ENCODE measurements at regions not wholly inside any gene's neighbourhood (a gene's known extent, or its start where the extent isn't known, plus 50 kb on each side); places are given as distances from the start of the nearest gene placed in this dataset.

- Histone ChIP-seq H3K4me1 (ENCODE audit: insufficient read depth, low read length) (no peaks in the 10 kb centered on the region), H3K4me3 (ENCODE audit: low read length) (no peak overlapping the region), H3K9me3 (ENCODE audit: low read depth, low read length) (peaks cover 6% of the 10 kb centered on the region), H3K27me3 (ENCODE audit: insufficient read depth, low read length) (no peaks in the 10 kb centered on the region)
These were observed 921.1 kb downstream of the DSC3 start for GRCh38 chr18:30121397-30121796.

- peaks cover 5% of the 10 kb centered on the region for H3K9me3 ChIP-seq (ENCODE audit: low read depth, low read length)
- no peaks in the 10 kb centered on the region for H3K27me3 ChIP-seq (ENCODE audit: insufficient read depth, low read length)
- H3K4me1 ChIP-seq (ENCODE audit: insufficient read depth, low read length): no peaks in the 10 kb centered on the region
- H3K4me3 ChIP-seq (ENCODE audit: low read length): no peak overlapping the region
These were observed 929.1 kb downstream of the DSC3 start for GRCh38 chr18:30113454-30113853.

GRCh38 chr18:30106356-30106755 lies 936.2 kb downstream of the DSC3 start:
- Histone ChIP-seq H3K4me1 (ENCODE audit: insufficient read depth, low read length) (no peaks in the 10 kb centered on the region), H3K9me3 (ENCODE audit: low read depth, low read length) (peaks cover 5% of the 10 kb centered on the region), H3K27me3 (ENCODE audit: insufficient read depth, low read length) (no peaks in the 10 kb centered on the region), H3K4me3 (ENCODE audit: low read length) (no peak overlapping the region)

- H3K27me3 ChIP-seq (ENCODE audit: insufficient read depth, low read length): no peaks in the 10 kb centered on the region
- H3K4me1 ChIP-seq (ENCODE audit: insufficient read depth, low read length): no peaks in the 10 kb centered on the region
- H3K4me3 ChIP-seq (ENCODE audit: low read length): no peak overlapping the region
- no peaks in the 10 kb centered on the region for H3K9me3 ChIP-seq (ENCODE audit: low read depth, low read length)
These were observed 938.7 kb downstream of the DSC3 start for GRCh38 chr18:30103881-30104280.

- no peak overlapping the region for H3K4me3 ChIP-seq (ENCODE audit: low read length)
- no peaks in the 10 kb centered on the region for H3K9me3 ChIP-seq (ENCODE audit: low read depth, low read length)
- H3K27me3 ChIP-seq (ENCODE audit: insufficient read depth, low read length): no peaks in the 10 kb centered on the region
- H3K4me1 ChIP-seq (ENCODE audit: insufficient read depth, low read length): no peaks in the 10 kb centered on the region
These were observed 945.7 kb downstream of the DSC3 start for GRCh38 chr18:30096796-30097195.

GRCh38 chr18:30094556-30094955 lies 948.0 kb downstream of the DSC3 start:
- no peaks in the 10 kb centered on the region for H3K4me1 ChIP-seq (ENCODE audit: insufficient read depth, low read length)
- no peaks in the 10 kb centered on the region for H3K27me3 ChIP-seq (ENCODE audit: insufficient read depth, low read length)
- H3K4me3 ChIP-seq (ENCODE audit: low read length): no peak overlapping the region
- no peaks in the 10 kb centered on the region for H3K9me3 ChIP-seq (ENCODE audit: low read depth, low read length)

- Histone ChIP-seq H3K4me3 (ENCODE audit: low read length) (no peak overlapping the region), H3K4me1 (ENCODE audit: insufficient read depth, low read length) (no peaks in the 10 kb centered on the region), H3K9me3 (ENCODE audit: low read depth, low read length) (no peaks in the 10 kb centered on the region), H3K27me3 (ENCODE audit: insufficient read depth, low read length) (no peaks in the 10 kb centered on the region)
These were observed 949.2 kb downstream of the DSC3 start for GRCh38 chr18:30093376-30093775.

GRCh38 chr18:30088238-30089015 lies 954.1 kb downstream of the DSC3 start:
- H3K4me1 ChIP-seq (ENCODE audit: insufficient read depth, low read length): no peaks in the 10 kb centered on the region
- H3K9me3 ChIP-seq (ENCODE audit: low read depth, low read length): peaks cover 6% of the 10 kb centered on the region
- no peaks in the 10 kb centered on the region for H3K27me3 ChIP-seq (ENCODE audit: insufficient read depth, low read length)
- H3K4me3 ChIP-seq (ENCODE audit: low read length): no peak overlapping the region

GRCh38 chr18:30086351-30086750 lies 956.2 kb downstream of the DSC3 start:
- no peaks in the 10 kb centered on the region for H3K4me1 ChIP-seq (ENCODE audit: insufficient read depth, low read length)
- peaks cover 7% of the 10 kb centered on the region for H3K9me3 ChIP-seq (ENCODE audit: low read depth, low read length)
- no peak overlapping the region for H3K4me3 ChIP-seq (ENCODE audit: low read length)
- no peaks in the 10 kb centered on the region for H3K27me3 ChIP-seq (ENCODE audit: insufficient read depth, low read length)

GRCh38 chr18:30081122-30081521 lies 961.4 kb downstream of the DSC3 start:
- peaks cover 27% of the 10 kb centered on the region for H3K9me3 ChIP-seq (ENCODE audit: low read depth, low read length)
- H3K4me1 ChIP-seq (ENCODE audit: insufficient read depth, low read length): no peaks in the 10 kb centered on the region
- no peaks in the 10 kb centered on the region for H3K27me3 ChIP-seq (ENCODE audit: insufficient read depth, low read length)
- no peak overlapping the region for H3K4me3 ChIP-seq (ENCODE audit: low read length)

- Histone ChIP-seq H3K4me1 (ENCODE audit: insufficient read depth, low read length) (no peaks in the 10 kb centered on the region), H3K4me3 (ENCODE audit: low read length) (no peak overlapping the region), H3K27me3 (ENCODE audit: insufficient read depth, low read length) (no peaks in the 10 kb centered on the region), H3K9me3 (ENCODE audit: low read depth, low read length) (peaks cover 5% of the 10 kb centered on the region)
These were observed 969.7 kb downstream of the DSC3 start for GRCh38 chr18:30072609-30073385.

- no peaks in the 10 kb centered on the region for H3K9me3 ChIP-seq (ENCODE audit: low read depth, low read length)
- H3K27me3 ChIP-seq (ENCODE audit: insufficient read depth, low read length): no peaks in the 10 kb centered on the region
- no peaks in the 10 kb centered on the region for H3K4me1 ChIP-seq (ENCODE audit: insufficient read depth, low read length)
- no peak overlapping the region for H3K4me3 ChIP-seq (ENCODE audit: low read length)
These were observed 976.3 kb downstream of the DSC3 start for GRCh38 chr18:30066288-30066687.

- no peaks in the 10 kb centered on the region for H3K4me1 ChIP-seq (ENCODE audit: insufficient read depth, low read length)
- H3K27me3 ChIP-seq (ENCODE audit: insufficient read depth, low read length): no peaks in the 10 kb centered on the region
- no peak overlapping the region for H3K4me3 ChIP-seq (ENCODE audit: low read length)
- no peaks in the 10 kb centered on the region for H3K9me3 ChIP-seq (ENCODE audit: low read depth, low read length)
These were observed 985.1 kb downstream of the DSC3 start for GRCh38 chr18:30057398-30057797.

- Histone ChIP-seq H3K27me3 (ENCODE audit: insufficient read depth, low read length) (no peaks in the 10 kb centered on the region), H3K9me3 (ENCODE audit: low read depth, low read length) (no peaks in the 10 kb centered on the region), H3K4me3 (ENCODE audit: low read length) (no peak overlapping the region), H3K4me1 (ENCODE audit: insufficient read depth, low read length) (no peaks in the 10 kb centered on the region)
These were observed 986.0 kb downstream of the DSC3 start for GRCh38 chr18:30056528-30056927.

GRCh38 chr18:30044496-30044895 lies 998.0 kb downstream of the DSC3 start:
- no peaks in the 10 kb centered on the region for H3K9me3 ChIP-seq (ENCODE audit: low read depth, low read length)
- no peaks in the 10 kb centered on the region for H3K4me1 ChIP-seq (ENCODE audit: insufficient read depth, low read length)
- H3K27me3 ChIP-seq (ENCODE audit: insufficient read depth, low read length): no peaks in the 10 kb centered on the region
- H3K4me3 ChIP-seq (ENCODE audit: low read length): no peak overlapping the region

- H3K9me3 ChIP-seq (ENCODE audit: low read depth, low read length): no peaks in the 10 kb centered on the region
- no peaks in the 10 kb centered on the region for H3K27me3 ChIP-seq (ENCODE audit: insufficient read depth, low read length)
- H3K4me3 ChIP-seq (ENCODE audit: low read length): no peak overlapping the region
- H3K4me1 ChIP-seq (ENCODE audit: insufficient read depth, low read length): no peaks in the 10 kb centered on the region
These were observed 1003.3 kb downstream of the DSC3 start for GRCh38 chr18:30039201-30039600.

Data from mononuclear cell (primary cell).